HG03064 (cell line): ENCODE measurements at regions not wholly inside any gene's neighbourhood (a gene's known extent, or its start where the extent isn't known, plus 50 kb on each side); places are given as distances from the start of the nearest gene placed in this dataset.

Source experiments
- ATAC-seq: cut with Tn5 transposase; IDR thresholded peaks from one replicate; pipeline ENCODE4 v1.9.1; 2021; ENCODE audit warnings: low read depth; ENCODE audit not compliant: unreplicated experiment

- no peak for ATAC-seq
Observed at GRCh38 chr10:90432866-90433265, 425.0 kb downstream of the HTR7 start.

DNA sequence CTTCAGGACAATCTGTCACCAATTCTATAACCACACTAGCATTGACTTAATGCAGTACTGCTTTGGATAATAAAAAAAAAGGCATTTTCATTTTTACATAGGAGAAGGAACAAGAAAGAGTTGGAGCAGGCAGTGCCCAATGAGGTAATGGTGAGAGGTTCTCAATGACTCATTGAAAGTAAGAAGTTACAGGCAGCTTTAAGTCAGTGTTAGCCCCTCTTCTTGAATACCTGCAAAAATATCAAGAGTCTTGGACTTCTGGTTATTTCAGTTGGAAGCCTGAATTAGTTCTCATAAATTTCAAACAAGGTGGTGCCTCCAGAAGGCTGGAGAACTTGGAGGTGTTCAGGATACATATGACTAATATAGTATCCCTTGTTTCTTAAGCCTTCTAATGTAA, 422.5 kb downstream of the HTR7 start:
- no peak for ATAC-seq

DNA sequence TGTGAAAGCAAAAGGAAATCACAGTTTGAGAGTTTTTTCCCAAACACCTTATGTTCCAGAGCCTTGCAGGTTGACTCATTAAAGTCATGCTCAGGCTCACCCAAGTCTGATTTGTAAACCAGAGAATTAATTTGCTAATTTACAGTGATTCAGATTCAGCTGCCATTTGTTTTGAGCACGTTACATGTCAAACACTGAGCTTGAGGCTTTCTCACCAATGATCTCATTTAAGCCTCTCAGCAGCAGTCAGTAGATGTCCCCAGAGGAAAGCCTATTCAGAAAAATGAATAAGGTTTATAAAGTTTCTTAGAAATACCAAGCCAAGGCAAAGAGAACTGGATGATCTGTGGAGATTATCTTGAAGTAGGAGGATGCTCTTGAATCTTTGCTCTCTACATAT, 420.4 kb downstream of the HTR7 start:
- no peak for ATAC-seq

- ATAC-seq, result no peak
Observed at GRCh38 chr10:90440870-90441269, 417.0 kb downstream of the HTR7 start.

- ATAC-seq, result no peak
Observed at GRCh38 chr10:90443342-90443741, 414.5 kb downstream of the HTR7 start.

GRCh38 chr10:90447831-90448230, 410.0 kb downstream of the HTR7 start:
- no peak for ATAC-seq

- ATAC-seq, result no peak
Observed at GRCh38 chr10:90450797-90451196, 407.0 kb downstream of the HTR7 start.

DNA sequence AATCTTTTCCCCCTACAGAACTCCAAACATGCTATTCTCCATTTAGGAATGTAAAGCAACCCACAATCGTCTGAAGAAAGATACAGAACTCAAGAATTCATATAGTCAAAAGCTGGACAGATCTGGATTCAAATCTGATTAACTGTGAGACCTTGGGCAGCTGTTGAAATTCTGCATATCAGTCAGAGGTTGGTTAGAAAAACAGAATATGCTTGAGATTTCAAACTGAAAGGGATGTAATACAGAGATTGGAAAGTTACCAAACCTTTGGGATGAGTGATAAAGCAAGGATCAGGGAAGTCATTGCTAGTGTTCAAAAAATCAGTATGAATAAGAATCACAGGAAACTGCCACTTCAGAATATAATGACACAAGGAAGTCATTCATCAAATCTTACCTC, 406.6 kb downstream of the HTR7 start:
- no peak for ATAC-seq

DNA sequence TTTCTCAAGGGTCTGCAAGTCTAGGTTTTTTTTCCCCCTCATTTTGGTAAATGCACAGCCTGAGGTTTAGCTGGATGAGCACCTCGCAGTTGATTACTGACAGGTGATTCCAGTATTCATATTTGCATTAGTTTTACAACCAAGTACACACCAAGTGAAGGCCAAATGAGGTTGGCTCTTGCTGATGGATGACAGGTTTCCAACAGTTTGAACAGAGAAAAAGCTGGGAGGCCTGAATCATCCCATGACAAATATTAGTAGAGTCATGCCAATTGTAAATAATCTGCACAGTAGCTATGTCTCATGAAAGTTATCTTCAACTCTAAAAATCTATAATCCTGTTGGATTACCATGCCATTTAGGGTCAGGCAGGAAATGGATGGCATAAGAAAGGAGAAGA, 399.8 kb downstream of the HTR7 start:
- no peak for ATAC-seq

DNA sequence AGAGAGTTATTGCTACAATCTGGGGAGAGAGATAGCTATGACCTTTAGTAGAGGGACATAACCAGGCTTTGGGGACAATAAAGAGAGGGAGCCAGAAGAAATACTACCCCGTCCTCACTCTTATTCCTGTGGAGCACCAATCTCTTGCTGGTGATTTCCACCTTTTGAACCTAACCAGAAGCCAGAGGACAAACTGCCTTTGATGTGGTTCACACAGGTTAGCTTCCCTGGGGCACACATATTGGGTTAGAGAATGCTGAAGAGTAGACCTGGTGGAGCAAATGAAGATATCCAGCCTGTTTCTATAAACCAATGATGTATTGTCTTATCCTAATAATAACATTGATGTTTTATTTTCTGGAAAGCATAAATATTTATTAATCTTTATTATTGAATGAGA, 399.3 kb downstream of the HTR7 start:
- no peak for ATAC-seq

GRCh38 chr10:90461437-90462155, 396.2 kb downstream of the HTR7 start:
- ATAC-seq, result no peak

DNA sequence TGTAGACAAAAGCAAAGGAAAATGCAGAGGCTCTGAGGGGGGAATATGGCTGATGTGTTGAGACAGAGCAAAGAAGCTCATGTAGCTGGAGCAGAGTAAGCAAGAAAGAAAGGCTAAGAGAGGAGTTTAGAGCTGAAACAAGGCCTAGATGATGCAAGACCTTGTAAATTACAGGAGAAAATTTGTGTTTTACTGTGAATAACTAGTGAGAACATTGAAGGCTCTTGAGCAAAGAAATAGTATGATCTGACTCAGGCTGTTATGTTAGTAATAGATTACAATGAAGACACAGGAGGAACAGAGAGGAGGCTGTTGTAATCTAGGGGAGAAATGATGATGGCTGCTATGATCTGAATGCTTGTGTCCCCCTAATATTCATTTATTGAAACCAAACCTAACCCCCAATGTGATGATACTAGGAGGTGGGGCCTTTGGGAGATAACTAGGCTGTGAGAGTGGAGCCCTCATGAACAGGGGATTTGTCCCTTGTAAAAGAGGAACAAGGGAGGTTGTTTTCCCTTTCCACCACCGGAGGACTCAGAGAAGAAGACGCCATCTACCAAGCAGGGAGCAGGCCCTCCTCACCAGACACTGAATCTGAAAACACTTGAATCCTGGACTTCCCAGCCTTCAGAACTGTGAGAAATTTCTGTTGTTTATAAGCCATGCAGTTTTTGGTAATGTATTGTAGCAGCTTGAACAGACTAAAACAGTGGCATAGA, 394.9 kb downstream of the HTR7 start:
- ATAC-seq, result no peak

- ATAC-seq, result no peak
Observed at GRCh38 chr10:90464329-90464728, 393.5 kb downstream of the HTR7 start.

GRCh38 chr10:90470966-90471365, 386.9 kb downstream of the HTR7 start:
- no peak for ATAC-seq

- no peak for ATAC-seq
Observed at GRCh38 chr10:90480466-90480865, 377.4 kb downstream of the HTR7 start.

GRCh38 chr10:90481326-90481923, 376.4 kb downstream of the HTR7 start:
- no peak for ATAC-seq

DNA sequence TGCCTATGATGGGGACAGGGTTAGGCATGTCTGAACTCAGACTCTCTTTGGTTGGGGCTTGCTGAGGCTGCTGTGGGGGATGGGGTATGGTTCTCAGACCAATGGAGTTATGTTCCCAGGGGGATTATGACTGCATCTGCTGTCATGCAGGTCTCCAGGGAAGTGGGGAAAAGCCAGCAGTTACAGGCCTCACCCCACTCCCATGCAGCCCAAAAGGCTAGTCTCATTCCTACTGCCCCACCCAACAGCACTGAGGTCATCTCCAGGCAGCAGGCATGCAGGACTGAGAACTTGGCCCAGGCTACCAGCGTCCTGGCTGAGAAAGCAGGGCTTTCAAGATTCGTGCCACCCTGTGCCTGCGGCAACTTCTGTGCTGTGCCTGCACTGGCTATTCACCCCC, 373.3 kb downstream of the HTR7 start:
- no peak for ATAC-seq

DNA sequence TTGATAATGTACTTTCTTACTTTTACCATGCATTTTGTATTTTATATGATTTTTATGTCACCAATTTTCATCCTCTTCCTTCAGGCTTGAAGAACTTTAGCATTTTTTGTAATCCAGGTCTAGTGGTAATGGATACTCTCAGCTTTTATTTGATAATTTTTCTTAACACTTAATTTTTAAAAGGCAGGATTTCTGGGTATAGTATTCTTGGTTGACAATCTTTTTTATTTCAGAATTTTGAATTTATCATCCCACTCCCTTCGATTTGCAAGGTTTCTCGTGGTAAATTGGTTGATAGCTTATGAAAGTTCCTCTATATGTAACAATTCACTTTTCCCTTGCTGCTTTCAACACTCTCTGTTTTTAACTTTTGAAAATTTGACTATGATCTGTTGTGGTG, 363.7 kb downstream of the HTR7 start:
- ATAC-seq, result no peak

GRCh38 chr10:90504172-90504571, 353.7 kb downstream of the HTR7 start:
- no peak for ATAC-seq

- ATAC-seq, result no peak
Observed at GRCh38 chr10:90526721-90527120, 331.1 kb downstream of the HTR7 start.

DNA sequence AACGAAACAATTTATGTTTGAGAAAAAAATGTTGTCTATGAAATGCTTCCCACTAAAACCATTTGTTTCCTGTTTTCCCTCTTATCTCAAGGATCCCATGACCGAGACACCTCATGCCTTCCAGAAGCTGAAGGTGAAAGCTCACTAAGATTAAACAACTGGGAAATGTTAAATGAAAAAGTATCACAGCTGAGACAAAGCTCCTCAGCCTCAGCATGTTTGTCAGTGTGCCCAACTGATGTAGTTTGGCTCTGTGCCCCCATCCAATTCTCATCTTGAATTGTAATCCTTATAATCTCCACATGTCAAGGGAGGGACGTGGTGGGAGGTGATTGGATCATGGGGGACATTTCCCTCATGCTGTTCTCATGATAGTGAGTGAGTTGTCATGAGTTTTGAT, 327.3 kb downstream of the HTR7 start:
- no peak for ATAC-seq

GRCh38 chr10:90557385-90557784, 300.5 kb downstream of the HTR7 start:
- ATAC-seq, result no peak
